GM12892 (cell line): ENCODE measurements at regions not wholly inside any gene's neighbourhood (a gene's known extent, or its start where the extent isn't known, plus 50 kb on each side); places are given as distances from the start of the nearest gene placed in this dataset.

Source experiments
- POLR2A ChIP-seq: IDR thresholded peaks from 2 replicates; pipeline ENCODE4 v1.6.1; 2011; ENCODE audit warnings: low read depth, low read length, control low read depth
- POLR2AphosphoS5 ChIP-seq: IDR thresholded peaks from 2 replicates; pipeline ENCODE4 v1.6.1; 2011; ENCODE audit warnings: low read depth, low read length, control low read depth
- TAF1 ChIP-seq: IDR thresholded peaks from 2 replicates; pipeline ENCODE4 v1.6.1; 2011; ENCODE audit warnings: low read depth, mild to moderate bottlenecking, control low read depth, low read length, borderline replicate concordance

DNA sequence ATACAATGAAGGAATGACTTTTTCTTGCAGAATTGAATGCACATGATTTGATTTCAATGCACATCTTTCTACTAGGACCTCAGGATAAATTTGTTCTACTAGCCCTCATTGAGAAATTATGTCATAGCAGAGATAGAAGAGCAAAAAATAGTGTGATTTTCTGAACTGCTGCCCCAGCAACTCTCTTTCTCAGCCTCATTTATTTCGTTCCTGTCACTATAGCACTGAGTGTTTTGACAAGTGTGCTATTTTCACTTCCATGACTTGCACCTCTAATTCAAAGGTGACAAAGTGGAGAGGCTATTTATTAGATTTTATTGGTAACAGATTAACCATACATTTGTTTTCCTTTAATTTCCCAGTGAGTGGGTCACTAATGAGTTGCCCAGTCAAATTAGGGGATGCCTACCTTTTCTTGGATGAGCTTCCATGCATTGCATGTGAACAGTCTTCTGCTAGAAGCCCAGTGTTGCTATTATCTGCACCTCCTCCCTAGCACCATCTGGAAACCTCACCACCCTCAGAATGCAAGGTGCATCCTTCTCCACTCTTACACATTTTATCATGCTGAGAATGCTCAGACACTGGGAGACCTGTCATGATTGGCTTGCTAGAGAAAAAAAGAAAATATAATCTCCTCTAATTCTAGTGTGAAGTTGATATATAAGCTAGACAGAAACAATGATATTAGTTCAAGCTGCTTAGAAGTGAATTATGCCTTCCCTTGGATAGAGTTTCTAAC lies 119.6 kb upstream of the CTTNBP2 start:
- TF ChIP-seq POLR2AphosphoS5 (no peak), POLR2A (no peak), TAF1 (no peak)
